SK-N-SH (cell line): ENCODE measurements at regions not wholly inside any gene's neighbourhood (a gene's known extent, or its start where the extent isn't known, plus 50 kb on each side); places are given as distances from the start of the nearest gene placed in this dataset.

ENCODE experiments used
- CTCF ChIA-PET: fragments of 300-600, 350-600 bp; formaldehyde crosslinking; extraction: SDS; loops from one replicate; lab custom pipeline; 2021; lab: Yijun Ruan, JAX
- POLR2A ChIA-PET: fragments of 350-600 bp; sonication (Branson Sonifier 250); formaldehyde crosslinking; extraction: SDS; loops from one replicate; lab custom pipeline; 2020; ENCODE audit warnings: antibody characterized with exemption, inconsistent platforms; lab: Yijun Ruan, JAX
- DNase-seq: peaks from one replicate; pipeline ENCODE4 v3.0.0; 2012
- H2AFZ ChIP-seq: fragments of 200-600 bp; sonication (generic); 2 replicates; pipeline ENCODE4 v1.8.1; 2016; ENCODE audit warnings: antibody characterized with exemption, mild to moderate bottlenecking, low read depth
- H3F3A ChIP-seq: fragments of 200-600 bp; sonication (generic); replicated peaks from 2 replicates; pipeline ENCODE3; 2016; ENCODE audit warnings: antibody characterized with exemption, mild to moderate bottlenecking; ENCODE audit not compliant: insufficient read depth
- H3K27ac ChIP-seq, 2 experiments: fragments of 200-500 bp in 1 of 2; fragments of 200-600 bp in 1 of 2; sonication (Bioruptor generic) in 1 of 2; sonication (generic), shearing (Covaris generic) in 1 of 2; 2 replicates each; pipeline versions ENCODE4 v1.5.1 to v1.6.1; 2014 to 2016; ENCODE audit warnings: low read depth in 2 of 2, inconsistent platforms in 1 of 2, low read length in 1 of 2, mild to moderate bottlenecking in 1 of 2, mixed read lengths in 1 of 2
- H3K27me3 ChIP-seq: fragments of 200-600 bp; sonication (generic), shearing (Covaris generic); 2 replicates; pipeline ENCODE4 v1.6.1; 2016; ENCODE audit warnings: mixed run types; ENCODE audit not compliant: insufficient read depth
- H3K36me3 ChIP-seq, 2 experiments: fragments of 200-500 bp in 1 of 2; fragments of 200-600 bp in 1 of 2; sonication (Bioruptor generic) in 1 of 2; sonication (generic) in 1 of 2; replicated peaks in 1 of 2; 2 replicates each; pipeline versions ENCODE3 to v1.5.1; 2014 to 2016; ENCODE audit warnings: low read length in 1 of 2, mild to moderate bottlenecking in 1 of 2; ENCODE audit not compliant: insufficient read depth in 2 of 2, control insufficient read depth in 1 of 2
- H3K4me1 ChIP-seq, 2 experiments: fragments of 200-500 bp in 1 of 2; fragments of 200-600 bp in 1 of 2; sonication (Bioruptor generic) in 1 of 2; sonication (generic), shearing (Covaris generic) in 1 of 2; 2 replicates each; pipeline versions ENCODE4 v1.5.1 to v1.6.1; 2014 to 2016; ENCODE audit warnings: low read depth in 1 of 2, low read length in 1 of 2, mixed run types in 1 of 2; ENCODE audit not compliant: insufficient read depth in 2 of 2, control insufficient read depth in 1 of 2
- H3K4me2 ChIP-seq: fragments of 200-600 bp; sonication (generic), shearing (Covaris generic); 2 replicates; pipeline ENCODE4 v1.6.1; 2017; ENCODE audit warnings: mixed run types
- H3K4me3 ChIP-seq, 2 experiments: fragments of 200-500 bp in 1 of 2; fragments of 200-600 bp in 1 of 2; sonication (Bioruptor generic) in 1 of 2; sonication (generic), shearing (Covaris generic) in 1 of 2; 2 replicates each; pipeline versions ENCODE4 v1.5.1 to v1.8.1; 2014 to 2016; ENCODE audit warnings: low read depth in 2 of 2, inconsistent platforms in 1 of 2, low read length in 1 of 2, mild to moderate bottlenecking in 1 of 2, mixed read lengths in 1 of 2, moderate library complexity in 1 of 2
- H3K79me2 ChIP-seq: fragments of 200-600 bp; sonication (generic); 2 replicates; pipeline ENCODE4 v1.8.1; 2017; ENCODE audit warnings: mild to moderate bottlenecking; ENCODE audit not compliant: insufficient read depth
- H3K9ac ChIP-seq: fragments of 200-600 bp; sonication (generic); 2 replicates; pipeline ENCODE4 v1.6.1; 2017; ENCODE audit warnings: mixed run types
- H3K9me2 ChIP-seq: fragments of 200-600 bp; sonication (generic); 2 replicates; pipeline ENCODE4 v1.6.1; 2017; ENCODE audit warnings: mixed run types
- H3K9me3 ChIP-seq: fragments of 200-600 bp; sonication (generic); 2 replicates; pipeline ENCODE4 v1.6.1; 2017; ENCODE audit warnings: mixed run types, mild to moderate bottlenecking, moderate library complexity
- H4K20me1 ChIP-seq: fragments of 200-600 bp; sonication (generic); 2 replicates; pipeline ENCODE4 v1.6.1; 2017; ENCODE audit warnings: mild to moderate bottlenecking, mixed run types; ENCODE audit not compliant: insufficient read depth
- CHD2 ChIP-seq: fragments of 150-350 bp; IDR thresholded peaks from 2 replicates; pipeline ENCODE4 v1.6.1; 2018; ENCODE audit warnings: low read length; ENCODE audit not compliant: partially characterized antibody
- EZH2phosphoT487 ChIP-seq: fragments of 200-600 bp; sonication (generic); IDR thresholded peaks from 2 replicates; pipeline ENCODE4 v1.6.1; 2017; ENCODE audit warnings: low read depth, mixed run types, mild to moderate bottlenecking, antibody characterized with exemption, moderate library complexity, borderline replicate concordance
- FOXJ3 ChIP-seq: sonication (generic); formaldehyde crosslinking; IDR thresholded peaks from 2 replicates; pipeline ENCODE4 v1.5.1; 2020; ENCODE audit warnings: mild to moderate bottlenecking, missing genetic modification reagents
- FOXM1 ChIP-seq: IDR thresholded peaks from 2 replicates; pipeline ENCODE4 v1.4.0; 2012; ENCODE audit warnings: low read depth, mild to moderate bottlenecking
- GABPA ChIP-seq: IDR thresholded peaks from 2 replicates; pipeline ENCODE4 v1.4.0; 2012; ENCODE audit warnings: low read depth, mild to moderate bottlenecking
- YY1 ChIP-seq: IDR thresholded peaks from 2 replicates; pipeline ENCODE4 v1.4.0; 2012; ENCODE audit warnings: low read depth, mild to moderate bottlenecking
- WGBS: methylation state at CpG from one replicate; pipeline ENCODE4 v1.1.6; 2017; ENCODE audit warnings: low lambda C conversion rate; 5-methylcytosine and 5-hydroxymethylcytosine counted together
- TF ChIP-seq, protein P1 (sequence below): IDR thresholded peaks from 2 replicates; pipeline ENCODE4 v1.4.0; 2012; ENCODE audit warnings: low read depth, borderline replicate concordance
- TF ChIP-seq, protein P2 (sequence below): fragments of 150-350 bp; IDR thresholded peaks from 2 replicates; pipeline ENCODE4 v1.6.1; 2017; ENCODE audit warnings: antibody characterized with exemption, low read length, low read depth, borderline replicate concordance
- TF ChIP-seq, protein P3 (sequence below): fragments of 200-600 bp; sonication (generic); IDR thresholded peaks from 2 replicates; pipeline ENCODE4 v1.6.1; 2017; ENCODE audit warnings: antibody characterized with exemption, mild to moderate bottlenecking, moderate library complexity
- TF ChIP-seq, protein P4 (sequence below): IDR thresholded peaks from 2 replicates; pipeline ENCODE4; 2012

DNA sequence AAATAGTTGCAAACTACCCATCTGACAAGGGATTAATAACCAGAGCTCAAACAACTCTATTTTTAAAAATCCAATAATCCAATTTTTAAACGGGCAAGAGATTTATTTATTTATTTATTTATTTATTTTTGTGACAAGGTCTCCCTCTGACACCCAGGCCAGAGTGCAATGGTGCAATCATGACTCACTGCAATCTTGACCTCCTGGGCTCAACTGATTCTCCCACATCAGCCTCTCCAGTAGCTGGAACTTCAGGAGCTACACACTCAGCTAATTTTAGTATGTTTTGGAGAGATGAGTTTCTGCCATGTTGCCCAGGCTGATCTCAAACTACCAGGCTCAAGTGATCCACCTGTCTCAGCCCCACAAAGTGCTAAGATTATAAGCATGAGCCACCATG, 267.2 kb upstream of the BLID start:
- no peaks in the 10 kb centered on the region for H3K79me2 ChIP-seq
- no peaks in the 10 kb centered on the region for H3K9me2 ChIP-seq
- no peaks in the 10 kb centered on the region for H4K20me1 ChIP-seq
- no peak overlapping the region for H3K9ac ChIP-seq
- no peaks in the 10 kb centered on the region for H3F3A ChIP-seq
- POLR2A ChIA-PET: no interaction called here
- H3K27ac ChIP-seq: no peak overlapping the region
- H3K36me3 ChIP-seq: peaks cover 0 to 3% of the 10 kb centered on the region in 2 experiments
- no peak for DNase-seq
- WGBS: 0% methylated on average over 1 of the region's 1 CpG
- CTCF ChIA-PET: interaction anchor here (1.3 kb wide), 1 partner anchor 122 kb away, joined by 3 read pairs; no protein-coding TSS in a partner anchor
- H3K27me3 ChIP-seq: no peaks in the 10 kb centered on the region
- no peaks in the 10 kb centered on the region for H3K4me1 ChIP-seq
- no peak overlapping the region for H3K4me2 ChIP-seq
- no peaks in the 10 kb centered on the region for H3K9me3 ChIP-seq
- H2AFZ ChIP-seq: no peak overlapping the region
- no peak overlapping the region for H3K4me3 ChIP-seq
- TF ChIP-seq, protein P1, sequence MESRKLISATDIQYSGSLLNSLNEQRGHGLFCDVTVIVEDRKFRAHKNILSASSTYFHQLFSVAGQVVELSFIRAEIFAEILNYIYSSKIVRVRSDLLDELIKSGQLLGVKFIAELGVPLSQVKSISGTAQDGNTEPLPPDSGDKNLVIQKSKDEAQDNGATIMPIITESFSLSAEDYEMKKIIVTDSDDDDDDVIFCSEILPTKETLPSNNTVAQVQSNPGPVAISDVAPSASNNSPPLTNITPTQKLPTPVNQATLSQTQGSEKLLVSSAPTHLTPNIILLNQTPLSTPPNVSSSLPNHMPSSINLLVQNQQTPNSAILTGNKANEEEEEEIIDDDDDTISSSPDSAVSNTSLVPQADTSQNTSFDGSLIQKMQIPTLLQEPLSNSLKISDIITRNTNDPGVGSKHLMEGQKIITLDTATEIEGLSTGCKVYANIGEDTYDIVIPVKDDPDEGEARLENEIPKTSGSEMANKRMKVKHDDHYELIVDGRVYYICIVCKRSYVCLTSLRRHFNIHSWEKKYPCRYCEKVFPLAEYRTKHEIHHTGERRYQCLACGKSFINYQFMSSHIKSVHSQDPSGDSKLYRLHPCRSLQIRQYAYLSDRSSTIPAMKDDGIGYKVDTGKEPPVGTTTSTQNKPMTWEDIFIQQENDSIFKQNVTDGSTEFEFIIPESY: no peak
- TF ChIP-seq GABPA (no peak), CHD2 (no peak), EZH2phosphoT487 (no peak), YY1 (no peak), FOXM1 (no peak), FOXJ3 (CRISPR knock-in tag) (no peak)
- TF ChIP-seq, protein P2, sequence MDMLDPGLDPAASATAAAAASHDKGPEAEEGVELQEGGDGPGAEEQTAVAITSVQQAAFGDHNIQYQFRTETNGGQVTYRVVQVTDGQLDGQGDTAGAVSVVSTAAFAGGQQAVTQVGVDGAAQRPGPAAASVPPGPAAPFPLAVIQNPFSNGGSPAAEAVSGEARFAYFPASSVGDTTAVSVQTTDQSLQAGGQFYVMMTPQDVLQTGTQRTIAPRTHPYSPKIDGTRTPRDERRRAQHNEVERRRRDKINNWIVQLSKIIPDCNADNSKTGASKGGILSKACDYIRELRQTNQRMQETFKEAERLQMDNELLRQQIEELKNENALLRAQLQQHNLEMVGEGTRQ: no peak
- TF ChIP-seq, protein P3, sequence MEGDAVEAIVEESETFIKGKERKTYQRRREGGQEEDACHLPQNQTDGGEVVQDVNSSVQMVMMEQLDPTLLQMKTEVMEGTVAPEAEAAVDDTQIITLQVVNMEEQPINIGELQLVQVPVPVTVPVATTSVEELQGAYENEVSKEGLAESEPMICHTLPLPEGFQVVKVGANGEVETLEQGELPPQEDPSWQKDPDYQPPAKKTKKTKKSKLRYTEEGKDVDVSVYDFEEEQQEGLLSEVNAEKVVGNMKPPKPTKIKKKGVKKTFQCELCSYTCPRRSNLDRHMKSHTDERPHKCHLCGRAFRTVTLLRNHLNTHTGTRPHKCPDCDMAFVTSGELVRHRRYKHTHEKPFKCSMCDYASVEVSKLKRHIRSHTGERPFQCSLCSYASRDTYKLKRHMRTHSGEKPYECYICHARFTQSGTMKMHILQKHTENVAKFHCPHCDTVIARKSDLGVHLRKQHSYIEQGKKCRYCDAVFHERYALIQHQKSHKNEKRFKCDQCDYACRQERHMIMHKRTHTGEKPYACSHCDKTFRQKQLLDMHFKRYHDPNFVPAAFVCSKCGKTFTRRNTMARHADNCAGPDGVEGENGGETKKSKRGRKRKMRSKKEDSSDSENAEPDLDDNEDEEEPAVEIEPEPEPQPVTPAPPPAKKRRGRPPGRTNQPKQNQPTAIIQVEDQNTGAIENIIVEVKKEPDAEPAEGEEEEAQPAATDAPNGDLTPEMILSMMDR: no peak
- TF ChIP-seq, protein P4, sequence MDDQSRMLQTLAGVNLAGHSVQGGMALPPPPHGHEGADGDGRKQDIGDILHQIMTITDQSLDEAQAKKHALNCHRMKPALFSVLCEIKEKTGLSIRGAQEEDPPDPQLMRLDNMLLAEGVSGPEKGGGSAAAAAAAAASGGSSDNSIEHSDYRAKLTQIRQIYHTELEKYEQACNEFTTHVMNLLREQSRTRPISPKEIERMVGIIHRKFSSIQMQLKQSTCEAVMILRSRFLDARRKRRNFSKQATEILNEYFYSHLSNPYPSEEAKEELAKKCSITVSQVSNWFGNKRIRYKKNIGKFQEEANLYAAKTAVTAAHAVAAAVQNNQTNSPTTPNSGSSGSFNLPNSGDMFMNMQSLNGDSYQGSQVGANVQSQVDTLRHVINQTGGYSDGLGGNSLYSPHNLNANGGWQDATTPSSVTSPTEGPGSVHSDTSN: no peak
